SK-N-SH treated with all-trans-retinoic acid at 6 μM for 48 hours (cell line): ENCODE measurements at regions not wholly inside any gene's neighbourhood (a gene's known extent, or its start where the extent isn't known, plus 50 kb on each side); places are given as distances from the start of the nearest gene placed in this dataset.

Experiments
- ARNTL ChIP-seq: fragments of 450-650 bp; formaldehyde crosslinking; IDR thresholded peaks from 2 replicates; pipeline ENCODE4 v1.5.0; 2020; ENCODE audit warnings: low read depth, mild to moderate bottlenecking, moderate library complexity, borderline replicate concordance
- ZNF70 ChIP-seq: fragments of 450-650 bp; formaldehyde crosslinking; IDR thresholded peaks from 2 replicates; pipeline ENCODE4 v1.5.0; 2020; ENCODE audit warnings: mild to moderate bottlenecking, moderate library complexity
- TF ChIP-seq, protein P1 (sequence below): fragments of 250-450 bp; sonication (Bioruptor Pico); IDR thresholded peaks from 2 replicates; pipeline ENCODE4 v1.5.1; 2020; ENCODE audit warnings: low read depth, mild to moderate bottlenecking, moderate library complexity

- TF ChIP-seq ARNTL (no peak), ZNF70 (no peak)
- TF ChIP-seq, protein P1, sequence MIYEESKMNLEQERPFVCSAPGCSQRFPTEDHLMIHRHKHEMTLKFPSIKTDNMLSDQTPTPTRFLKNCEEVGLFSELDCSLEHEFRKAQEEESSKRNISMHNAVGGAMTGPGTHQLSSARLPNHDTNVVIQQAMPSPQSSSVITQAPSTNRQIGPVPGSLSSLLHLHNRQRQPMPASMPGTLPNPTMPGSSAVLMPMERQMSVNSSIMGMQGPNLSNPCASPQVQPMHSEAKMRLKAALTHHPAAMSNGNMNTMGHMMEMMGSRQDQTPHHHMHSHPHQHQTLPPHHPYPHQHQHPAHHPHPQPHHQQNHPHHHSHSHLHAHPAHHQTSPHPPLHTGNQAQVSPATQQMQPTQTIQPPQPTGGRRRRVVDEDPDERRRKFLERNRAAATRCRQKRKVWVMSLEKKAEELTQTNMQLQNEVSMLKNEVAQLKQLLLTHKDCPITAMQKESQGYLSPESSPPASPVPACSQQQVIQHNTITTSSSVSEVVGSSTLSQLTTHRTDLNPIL (CRISPR knock-in tag), result no peak
Measured at GRCh38 chr16:87160701-87161337, 156.4 kb downstream of the C16orf95 start.
